Esophagus squamous epithelium (tissue), 4 donors: ENCODE measurements at regions not wholly inside any gene's neighbourhood (a gene's known extent, or its start where the extent isn't known, plus 50 kb on each side); places are given as distances from the start of the nearest gene placed in this dataset.

Source experiments
- POLR2A ChIP-seq, 4 donors: fragments of 450-650 bp; IDR thresholded peaks; one replicate each; pipeline ENCODE4 v1.6.1; 2017; ENCODE audit warnings: antibody characterized with exemption in 4 of 4, mild to moderate bottlenecking in 4 of 4, moderate library complexity in 3 of 4
- TF ChIP-seq, protein P1 (sequence below), 6 experiments: fragments of 450-650 bp in 4 of 6; fragments of 200-600 bp in 2 of 6; sonication (generic) in 2 of 6; IDR thresholded peaks; one replicate each; pipeline ENCODE4 v1.5.1; 2016 to 2019; ENCODE audit warnings: antibody characterized with exemption in 6 of 6, mild to moderate bottlenecking in 4 of 6, moderate library complexity in 4 of 6

DNA sequence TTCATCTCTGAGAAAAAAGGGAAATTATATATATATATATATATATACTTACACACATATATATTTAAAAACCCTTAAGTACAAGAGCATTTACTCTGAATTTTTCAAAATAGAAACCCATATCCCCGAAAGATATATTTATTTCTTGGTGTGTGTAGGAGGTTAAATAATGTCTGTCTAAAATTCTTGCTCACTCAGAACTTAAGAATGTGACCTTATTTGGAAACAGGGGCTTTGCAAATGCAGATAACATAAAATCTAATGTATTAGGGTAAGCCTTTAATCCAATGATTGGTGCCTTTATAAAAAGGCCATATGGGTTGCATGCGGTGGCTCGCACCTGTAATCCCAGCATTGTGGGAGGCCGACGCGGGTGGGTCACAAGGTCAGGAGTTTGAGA is 517.3 kb upstream of the TLE4 start:
- TF ChIP-seq, protein P1, sequence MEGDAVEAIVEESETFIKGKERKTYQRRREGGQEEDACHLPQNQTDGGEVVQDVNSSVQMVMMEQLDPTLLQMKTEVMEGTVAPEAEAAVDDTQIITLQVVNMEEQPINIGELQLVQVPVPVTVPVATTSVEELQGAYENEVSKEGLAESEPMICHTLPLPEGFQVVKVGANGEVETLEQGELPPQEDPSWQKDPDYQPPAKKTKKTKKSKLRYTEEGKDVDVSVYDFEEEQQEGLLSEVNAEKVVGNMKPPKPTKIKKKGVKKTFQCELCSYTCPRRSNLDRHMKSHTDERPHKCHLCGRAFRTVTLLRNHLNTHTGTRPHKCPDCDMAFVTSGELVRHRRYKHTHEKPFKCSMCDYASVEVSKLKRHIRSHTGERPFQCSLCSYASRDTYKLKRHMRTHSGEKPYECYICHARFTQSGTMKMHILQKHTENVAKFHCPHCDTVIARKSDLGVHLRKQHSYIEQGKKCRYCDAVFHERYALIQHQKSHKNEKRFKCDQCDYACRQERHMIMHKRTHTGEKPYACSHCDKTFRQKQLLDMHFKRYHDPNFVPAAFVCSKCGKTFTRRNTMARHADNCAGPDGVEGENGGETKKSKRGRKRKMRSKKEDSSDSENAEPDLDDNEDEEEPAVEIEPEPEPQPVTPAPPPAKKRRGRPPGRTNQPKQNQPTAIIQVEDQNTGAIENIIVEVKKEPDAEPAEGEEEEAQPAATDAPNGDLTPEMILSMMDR (IDR thresholded peaks at IDR 0.05): no peak
- TF ChIP-seq POLR2A (IDR thresholded peaks at IDR 0.05): no peak
